Small intestine (tissue), 7 donors: ENCODE measurements at regions not wholly inside any gene's neighbourhood (a gene's known extent, or its start where the extent isn't known, plus 50 kb on each side); places are given as distances from the start of the nearest gene placed in this dataset.

ENCODE experiments used
- DNase-seq, 2 donors: peaks; one replicate each; pipeline versions ENCODE4 v3.0.0 to v3.0.0-alpha.2; 2013
- FAIRE-seq: peaks from 2 replicates; lab custom pipeline; 2012; peaks lifted over from hg19 to GRCh38; lab: Jason Lieb, UNC
- H3K27ac ChIP-seq, 3 donors: one replicate each; pipeline ENCODE4 v1.5.1; 2013; ENCODE audit warnings: low read length in 2 of 3, mild to moderate bottlenecking in 2 of 3, control low read depth in 1 of 3, inconsistent platforms in 1 of 3, low read depth in 1 of 3, moderate library complexity in 1 of 3
- H3K27me3 ChIP-seq, 3 donors: one replicate each; pipeline ENCODE4 v1.6.1; 2013; ENCODE audit warnings: low read length in 3 of 3, inconsistent platforms in 1 of 3; ENCODE audit not compliant: control insufficient read depth in 3 of 3, insufficient read depth in 3 of 3
- H3K36me3 ChIP-seq, 3 donors: one replicate each; pipeline ENCODE4 v1.6.1; 2013; ENCODE audit warnings: low read length in 3 of 3, inconsistent platforms in 1 of 3, low read depth in 1 of 3, mild to moderate bottlenecking in 1 of 3, moderate library complexity in 1 of 3; ENCODE audit not compliant: control insufficient read depth in 3 of 3, insufficient read depth in 2 of 3
- H3K4me1 ChIP-seq, 3 donors: one replicate each; pipeline ENCODE4 v1.6.1; 2013; ENCODE audit warnings: low read length in 2 of 3, inconsistent platforms in 1 of 3, low read depth in 1 of 3, mild to moderate bottlenecking in 1 of 3, moderate library complexity in 1 of 3; ENCODE audit not compliant: control insufficient read depth in 3 of 3, insufficient read depth in 2 of 3
- H3K4me3 ChIP-seq, 3 donors: one replicate each; pipeline ENCODE4 v1.5.1; 2013; ENCODE audit warnings: low read length in 3 of 3, control low read depth in 1 of 3, inconsistent platforms in 1 of 3, low read depth in 1 of 3, mild to moderate bottlenecking in 1 of 3, moderate library complexity in 1 of 3
- H3K9me3 ChIP-seq, 2 donors: one replicate each; pipeline ENCODE4 v1.6.1; 2013; ENCODE audit warnings: low read depth in 1 of 2, low read length in 1 of 2; ENCODE audit not compliant: control insufficient read depth in 2 of 2, insufficient read depth in 1 of 2
- WGBS, 3 donors: extraction: QIAGEN DNeasy Blood & Tissue Kit; methylation state at CpG; one replicate each; pipeline ENCODE4 v1.1.7; 2013; 5-methylcytosine and 5-hydroxymethylcytosine counted together
- donor health status: healthy with polysubstance abuse.
- donor health status: control.
- donor health status: control.
- donor health status: Bipolar disorder and iron deficiency.
- donor health status: healthy.

- 80 to 85% (median 84%) methylated on average over 2 of the region's 2 CpGs for WGBS, 3 donors
- H3K27ac ChIP-seq: no peak overlapping the region
- FAIRE-seq (no peak), DNase-seq (no peak)
- no peaks in the 10 kb centered on the region for H3K36me3 ChIP-seq
- H3K9me3 ChIP-seq: no peaks in the 10 kb centered on the region
- no peaks in the 10 kb centered on the region for H3K4me1 ChIP-seq
- H3K4me3 ChIP-seq: no peak overlapping the region
- H3K27me3 ChIP-seq: no peaks in the 10 kb centered on the region
Measured at GRCh38 chr2:150047620-150048222, 439.7 kb downstream of the RND3 start.

GRCh38 chr2:150046810-150047209 lies 440.7 kb downstream of the RND3 start:
- no peak for FAIRE-seq

GRCh38 chr2:150046211-150046610 lies 441.3 kb downstream of the RND3 start:
- Histone ChIP-seq H3K9me3 (no peaks in the 10 kb centered on the region), H3K27me3 (no peaks in the 10 kb centered on the region), H3K4me3 (no peak overlapping the region), H3K36me3 (no peaks in the 10 kb centered on the region), H3K4me1 (no peaks in the 10 kb centered on the region), H3K27ac (no peak overlapping the region)
- WGBS, 3 donors: 67 to 77% (median 77%) methylated on average over 5 of the region's 5 CpGs
- DNase-seq (no peak), FAIRE-seq (no peak)

More at GRCh38 chr2:150046810-150047209, 440.7 kb downstream of the RND3 start:
- 82 to 86% (median 83%) methylated on average over 4 of the region's 4 CpGs for whole genome bisulfite sequencing, 3 donors
- DNase-seq: no peak
- H3K27me3 ChIP-seq: no peaks in the 10 kb centered on the region
- no peaks in the 10 kb centered on the region for H3K9me3 ChIP-seq
- H3K36me3 ChIP-seq: no peaks in the 10 kb centered on the region
- no peak overlapping the region for H3K27ac ChIP-seq
- no peak overlapping the region for H3K4me3 ChIP-seq
- H3K4me1 ChIP-seq: no peaks in the 10 kb centered on the region

GRCh38 chr2:150045601-150046000 lies 441.9 kb downstream of the RND3 start:
- Histone ChIP-seq H3K4me1 (no peaks in the 10 kb centered on the region), H3K36me3 (no peaks in the 10 kb centered on the region), H3K27ac (no peak overlapping the region), H3K27me3 (no peaks in the 10 kb centered on the region), H3K4me3 (no peak overlapping the region), H3K9me3 (no peaks in the 10 kb centered on the region)
- no peak for DNase-seq
- WGBS, 3 donors: 75 to 86% (median 83%) methylated on average over 4 of the region's 4 CpGs
- no peak for FAIRE-seq

- Histone ChIP-seq H3K9me3 (no peaks in the 10 kb centered on the region), H3K27ac (no peak overlapping the region), H3K4me1 (no peaks in the 10 kb centered on the region), H3K36me3 (no peaks in the 10 kb centered on the region), H3K27me3 (no peaks in the 10 kb centered on the region), H3K4me3 (no peak overlapping the region)
- WGBS, 3 donors: 76 to 87% (median 81%) methylated on average over 2 of the region's 2 CpGs
- DNase-seq (no peak), FAIRE-seq (no peak)
Measured at GRCh38 chr2:150043172-150043500, 444.3 kb downstream of the RND3 start.

GRCh38 chr2:150042500-150043171 lies 444.8 kb downstream of the RND3 start:
- Histone ChIP-seq H3K36me3 (no peaks in the 10 kb centered on the region), H3K27ac (no peak overlapping the region), H3K9me3 (no peaks in the 10 kb centered on the region), H3K4me1 (no peaks in the 10 kb centered on the region), H3K27me3 (no peaks in the 10 kb centered on the region), H3K4me3 (no peak overlapping the region)
- WGBS, 3 donors: 68 to 74% (median 70%) methylated on average over 5 of the region's 5 CpGs
- no peak for FAIRE-seq
- peak in 1 of 2 donors; percentile 10 for DNase-seq

GRCh38 chr2:150041722-150042425 lies 445.6 kb downstream of the RND3 start:
- FAIRE-seq (no peak), DNase-seq (no peak)
- Histone ChIP-seq H3K4me1 (no peaks in the 10 kb centered on the region), H3K9me3 (no peaks in the 10 kb centered on the region), H3K27me3 (no peaks in the 10 kb centered on the region), H3K36me3 (no peaks in the 10 kb centered on the region), H3K4me3 (no peak overlapping the region), H3K27ac (no peak overlapping the region)
- WGBS, 3 donors: 84 to 88% (median 84%) methylated on average over 8 of the region's 8 CpGs

- Histone ChIP-seq H3K27me3 (no peaks in the 10 kb centered on the region), H3K9me3 (no peaks in the 10 kb centered on the region), H3K27ac (no peak overlapping the region), H3K4me3 (no peak overlapping the region), H3K4me1 (no peaks in the 10 kb centered on the region), H3K36me3 (no peaks in the 10 kb centered on the region)
- peak in 1 of 2 donors; percentile 8 for DNase-seq
- FAIRE-seq: no peak
Measured at GRCh38 chr2:150036622-150037021, 449.0 kb upstream of the MMADHC start.
